H7 (cell line): ENCODE measurements at regions not wholly inside any gene's neighbourhood (a gene's known extent, or its start where the extent isn't known, plus 50 kb on each side); places are given as distances from the start of the nearest gene placed in this dataset.

Experiments used
- DNase-seq: peaks from one replicate; pipeline ENCODE4 v3.0.0; 2012
- H3K27me3 ChIP-seq: 2 replicates; pipeline ENCODE4 v1.6.0; 2011; ENCODE audit warnings: mild to moderate bottlenecking, low read length; ENCODE audit not compliant: control insufficient read depth, insufficient read depth
- H3K36me3 ChIP-seq: replicated peaks from 2 replicates; pipeline ENCODE4 v1.5.1; 2011; ENCODE audit warnings: low read length; ENCODE audit not compliant: control insufficient read depth, insufficient read depth
- H3K4me3 ChIP-seq: 2 replicates; pipeline ENCODE4 v1.5.1; 2011; ENCODE audit warnings: low read depth, mild to moderate bottlenecking, control low read depth, low read length, moderate library complexity; ENCODE audit not compliant: insufficient read depth

DNA sequence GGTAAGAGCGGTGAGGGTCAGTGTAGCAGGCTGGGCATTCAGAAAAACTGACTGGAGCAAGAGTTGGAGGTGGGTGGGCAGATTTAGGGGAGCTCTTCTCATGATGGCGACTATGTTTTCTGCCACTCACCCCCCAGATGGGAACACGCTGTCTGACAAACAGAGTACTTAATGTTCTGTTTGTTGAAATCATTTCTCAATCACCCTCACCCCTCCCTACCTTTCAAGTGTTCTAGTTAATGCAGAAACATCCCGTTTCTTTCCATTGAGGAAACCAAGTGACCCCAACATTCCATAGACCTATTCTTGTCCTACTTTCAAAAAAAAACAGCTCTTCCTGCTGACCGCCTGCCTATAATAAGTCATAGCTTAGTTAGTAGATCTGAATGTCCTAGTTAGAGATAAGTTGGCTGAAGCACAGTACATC lies 132.5 kb upstream of the NEDD9 start:
- DNase-seq: no peak
- Histone ChIP-seq H3K4me3 (no peak overlapping the region), H3K36me3 (no peaks in the 10 kb centered on the region), H3K27me3 (no peaks in the 10 kb centered on the region)

DNA sequence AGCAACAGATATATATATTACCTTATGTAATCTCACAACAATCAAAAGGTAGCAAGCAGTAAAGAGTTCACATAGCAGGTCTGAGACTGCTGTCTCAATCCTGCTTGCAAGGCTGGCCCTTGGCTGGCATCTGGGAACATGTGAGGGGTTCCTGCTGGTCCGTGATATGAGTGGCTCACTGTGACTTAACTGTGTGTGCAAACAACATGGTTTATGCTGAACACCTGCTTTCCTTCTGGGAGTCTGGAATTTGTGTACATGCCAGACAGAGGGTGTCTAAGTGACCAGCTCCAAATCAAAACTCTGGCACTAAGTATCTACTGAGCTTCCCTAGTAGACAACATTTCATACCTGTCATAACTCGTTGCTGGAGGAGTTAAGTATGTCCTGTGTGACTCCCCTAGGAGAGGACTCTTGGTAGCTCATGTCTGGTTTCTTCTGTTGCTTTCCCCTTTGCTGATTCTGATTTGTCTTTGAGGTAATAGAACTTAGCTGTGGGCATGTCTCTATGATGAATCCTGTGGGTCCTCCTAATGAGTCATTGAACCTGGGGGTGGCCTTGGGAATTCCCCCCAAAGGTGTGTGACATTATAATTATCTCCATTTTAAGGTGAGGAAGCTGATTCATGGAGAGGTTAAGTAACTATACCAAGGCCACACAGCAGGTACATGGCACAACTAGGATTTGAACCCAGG lies 131.6 kb upstream of the NEDD9 start:
- Histone ChIP-seq H3K27me3 (no peaks in the 10 kb centered on the region), H3K4me3 (no peak overlapping the region), H3K36me3 (no peaks in the 10 kb centered on the region)
- DNase-seq: no peak

DNA sequence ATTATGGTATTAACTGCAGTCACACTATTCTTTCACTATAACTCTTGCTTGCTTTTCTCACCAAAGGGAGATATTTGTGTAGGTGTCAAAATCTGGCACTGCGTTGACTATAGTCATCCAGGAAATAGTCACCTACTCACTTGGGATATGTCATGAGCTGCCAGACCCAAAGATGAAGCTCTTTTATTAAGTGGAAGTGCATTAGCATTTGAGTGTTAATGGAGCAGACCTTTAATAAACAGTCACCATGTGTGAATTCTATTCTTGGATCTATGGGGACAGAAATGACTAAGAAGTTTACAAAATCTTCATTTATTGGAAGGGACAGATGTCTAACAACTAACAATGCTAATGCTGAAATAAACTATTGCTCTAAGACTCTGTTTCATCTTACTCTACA lies 130.1 kb upstream of the NEDD9 start:
- Histone ChIP-seq H3K27me3 (no peaks in the 10 kb centered on the region), H3K4me3 (no peak overlapping the region), H3K36me3 (no peaks in the 10 kb centered on the region)
- DNase-seq: no peak

DNA sequence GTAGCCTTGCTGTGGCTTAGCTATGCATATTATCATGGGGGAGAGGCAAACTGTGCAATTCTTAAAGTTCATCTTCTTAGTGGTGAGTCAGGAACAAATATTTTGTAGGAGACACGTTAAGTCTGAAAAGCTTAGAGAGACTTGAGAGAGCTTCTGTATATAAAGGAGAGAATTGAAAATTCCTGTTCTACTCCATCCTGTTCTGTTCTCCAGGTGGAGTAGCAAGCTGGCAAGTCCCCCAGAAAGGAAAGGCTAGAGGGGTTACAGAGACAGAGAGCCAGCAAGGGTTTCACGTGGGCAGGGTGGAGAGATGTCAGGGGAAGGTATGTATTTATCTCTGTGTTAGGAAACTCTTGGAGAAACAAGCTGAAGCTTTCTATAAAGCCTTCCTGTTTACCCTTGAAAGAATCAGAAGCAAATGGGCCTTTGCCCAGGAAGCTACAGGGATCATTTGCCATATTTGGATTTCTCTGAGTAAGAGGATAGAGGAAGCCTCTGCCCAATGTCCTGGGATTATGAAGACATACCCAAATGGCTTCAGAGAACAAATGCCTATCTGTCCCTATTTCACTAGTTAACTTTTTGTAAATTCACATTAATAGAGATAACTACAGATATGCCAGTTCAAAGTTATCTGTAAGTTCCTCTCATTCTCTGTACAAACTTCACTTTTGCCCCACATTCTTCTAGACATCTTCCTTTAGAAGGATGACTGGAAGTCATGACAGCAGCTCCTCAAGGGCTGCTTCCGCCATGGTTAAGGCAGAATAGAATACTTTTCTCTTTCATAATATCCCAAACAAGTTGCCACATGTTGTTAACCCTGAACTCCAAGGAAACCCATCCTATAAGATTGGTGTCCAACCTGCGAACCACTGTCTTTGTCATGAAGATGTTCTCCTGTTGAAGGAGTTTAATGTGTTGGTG lies 126.7 kb upstream of the NEDD9 start:
- DNase-seq: no peak
- Histone ChIP-seq H3K27me3 (no peaks in the 10 kb centered on the region), H3K4me3 (no peak overlapping the region), H3K36me3 (no peaks in the 10 kb centered on the region)

DNA sequence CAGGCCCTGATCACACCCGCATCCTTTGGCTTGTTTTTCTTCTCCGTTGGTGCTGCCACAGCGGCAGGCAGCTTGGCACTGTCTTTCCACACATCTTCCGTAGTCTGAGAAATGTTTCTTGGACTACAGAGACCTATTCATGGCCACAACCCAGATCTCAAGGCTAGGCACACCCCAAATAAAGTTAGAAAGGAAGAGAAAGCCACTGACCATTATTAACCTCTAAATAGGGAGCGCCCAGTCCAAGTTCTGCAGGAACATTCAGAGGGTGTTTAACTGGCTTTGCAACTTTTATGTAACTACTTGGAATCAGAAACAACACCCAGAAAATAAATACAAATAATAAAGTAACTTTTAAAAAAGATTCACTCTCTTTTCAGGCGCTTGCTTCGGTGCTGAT lies 124.8 kb upstream of the NEDD9 start:
- Histone ChIP-seq H3K36me3 (no peaks in the 10 kb centered on the region), H3K4me3 (no peak overlapping the region), H3K27me3 (no peaks in the 10 kb centered on the region)
- DNase-seq: no peak

DNA sequence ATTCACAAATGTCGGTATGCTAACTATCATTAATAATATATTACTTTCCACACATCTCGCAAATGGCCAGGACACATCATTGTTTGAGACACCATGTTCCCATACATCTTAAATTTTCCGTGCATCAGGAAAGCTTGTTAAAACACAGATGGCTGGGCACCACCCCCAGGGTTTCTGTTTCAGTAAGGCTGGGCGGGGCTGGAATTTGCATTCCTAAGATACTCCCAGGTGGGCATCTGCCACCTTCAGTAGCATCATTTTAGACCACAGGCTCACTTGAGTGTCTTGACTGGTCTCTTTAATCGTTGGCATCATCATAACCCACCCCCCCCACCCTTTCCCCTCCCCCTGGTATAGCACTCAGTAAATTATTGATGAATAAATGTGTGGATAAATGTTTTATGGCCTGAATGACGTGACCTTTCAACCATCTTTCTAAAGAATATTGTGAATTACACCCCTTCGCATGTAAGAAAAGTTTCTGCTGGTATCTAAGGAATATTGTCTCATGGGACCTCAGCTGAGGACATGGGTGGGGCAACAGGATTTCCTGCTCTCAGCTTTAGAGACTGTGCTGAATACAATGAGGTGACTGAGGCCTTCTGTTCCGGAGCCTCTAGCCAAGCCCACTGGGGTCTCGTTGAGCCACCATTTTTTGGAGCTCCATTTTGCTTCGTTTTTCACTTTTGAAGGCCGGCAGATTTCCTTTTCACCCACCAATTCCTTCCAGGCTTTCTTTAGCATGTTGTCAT lies 124.1 kb upstream of the NEDD9 start:
- DNase-seq: no peak
- Histone ChIP-seq H3K36me3 (no peaks in the 10 kb centered on the region), H3K4me3 (no peak overlapping the region), H3K27me3 (no peaks in the 10 kb centered on the region)

DNA sequence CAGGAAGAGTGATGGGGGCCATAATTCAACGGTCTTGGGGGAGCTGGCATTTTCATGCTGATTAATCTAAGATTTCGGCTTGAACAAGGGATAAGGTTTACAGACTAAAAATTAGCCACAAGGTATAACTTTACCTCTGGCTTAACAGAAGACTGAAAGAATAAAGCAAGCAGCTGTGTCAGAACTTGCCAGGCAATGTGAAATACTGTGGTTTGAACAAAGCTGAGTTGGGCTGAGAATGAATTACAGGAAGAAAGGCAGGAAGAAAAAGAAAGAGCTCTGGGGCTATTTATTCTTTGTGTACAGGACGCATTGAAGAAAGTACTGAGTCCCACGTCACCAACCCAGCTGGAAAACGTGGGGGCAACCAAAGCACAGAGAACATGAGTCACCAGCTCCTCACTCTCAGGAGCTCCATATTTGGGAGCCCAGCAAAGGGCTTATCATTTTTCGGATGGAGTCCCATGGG lies 121.5 kb upstream of the NEDD9 start:
- no peaks in the 10 kb centered on the region for H3K36me3 ChIP-seq
- H3K4me3 ChIP-seq: no peak overlapping the region
- no peak for DNase-seq
- no peaks in the 10 kb centered on the region for H3K27me3 ChIP-seq

DNA sequence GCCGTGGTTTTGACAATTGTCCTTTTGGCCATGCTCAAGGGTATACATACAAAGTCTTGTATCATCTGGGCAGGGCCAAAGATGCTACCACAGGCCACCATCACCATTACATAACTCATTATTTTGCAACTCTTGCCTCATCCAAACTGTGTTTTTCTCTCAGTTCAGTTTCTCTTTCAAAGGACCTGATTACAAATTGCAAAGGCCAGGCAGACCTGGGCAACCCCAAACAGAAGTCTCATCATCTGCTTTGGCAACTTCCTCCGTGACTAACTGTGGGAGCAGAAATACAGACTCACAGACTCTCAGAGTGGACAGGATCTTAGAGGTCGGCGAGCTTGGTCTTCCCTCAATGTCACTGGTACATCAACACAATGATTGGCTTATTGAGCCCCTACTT lies 117.8 kb upstream of the NEDD9 start:
- no peak overlapping the region for H3K4me3 ChIP-seq
- no peak for DNase-seq
- peaks cover under 1% of the 10 kb centered on the region; the same call in 1 of the 2 replicates for H3K27me3 ChIP-seq
- H3K36me3 ChIP-seq: no peaks in the 10 kb centered on the region

DNA sequence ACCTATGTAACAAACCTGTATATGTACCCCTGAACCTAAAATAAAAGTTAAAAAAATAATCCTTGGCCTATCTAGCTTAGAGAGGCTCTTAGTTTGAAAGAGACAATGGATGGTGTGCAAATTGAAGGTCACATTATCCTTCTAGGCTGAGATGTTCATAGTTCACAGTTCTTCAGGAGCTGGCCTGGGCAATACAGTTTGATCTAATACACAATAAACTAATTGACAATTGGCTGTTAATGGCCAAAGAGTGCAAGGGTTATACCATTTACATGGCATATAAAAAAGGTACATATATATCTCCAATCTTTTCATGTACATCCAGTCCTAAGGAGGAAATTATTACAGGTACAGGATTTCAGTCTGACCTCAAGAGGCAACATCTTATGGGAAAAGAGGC lies 117.4 kb upstream of the NEDD9 start:
- Histone ChIP-seq H3K27me3 (peaks cover 1% of the 10 kb centered on the region; the same call in 1 of the 2 replicates), H3K4me3 (no peak overlapping the region), H3K36me3 (no peaks in the 10 kb centered on the region)
- no peak for DNase-seq

DNA sequence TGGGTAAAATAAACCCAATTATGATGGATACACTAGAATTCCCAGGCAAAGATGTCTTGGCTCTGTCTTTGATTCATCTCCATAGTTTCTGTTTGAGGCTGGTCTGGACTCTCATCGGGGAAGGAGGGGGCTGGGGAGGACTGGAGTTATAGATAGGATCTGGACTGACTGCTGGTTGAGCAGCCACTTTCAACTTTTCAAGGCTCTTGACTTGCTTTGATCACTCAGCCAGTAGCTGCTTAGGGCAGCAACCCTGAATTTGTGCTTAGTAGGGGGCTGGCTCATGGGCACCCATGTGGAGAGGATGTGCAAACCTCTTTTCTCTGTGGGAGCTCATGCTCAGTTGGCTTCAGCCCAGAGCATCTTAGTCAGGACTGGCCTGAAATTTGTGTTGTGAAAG lies 114.0 kb upstream of the NEDD9 start:
- peaks cover 1% of the 10 kb centered on the region; the same call in 1 of the 2 replicates for H3K27me3 ChIP-seq
- H3K36me3 ChIP-seq: no peaks in the 10 kb centered on the region
- H3K4me3 ChIP-seq: no peak overlapping the region
- DNase-seq: no peak

DNA sequence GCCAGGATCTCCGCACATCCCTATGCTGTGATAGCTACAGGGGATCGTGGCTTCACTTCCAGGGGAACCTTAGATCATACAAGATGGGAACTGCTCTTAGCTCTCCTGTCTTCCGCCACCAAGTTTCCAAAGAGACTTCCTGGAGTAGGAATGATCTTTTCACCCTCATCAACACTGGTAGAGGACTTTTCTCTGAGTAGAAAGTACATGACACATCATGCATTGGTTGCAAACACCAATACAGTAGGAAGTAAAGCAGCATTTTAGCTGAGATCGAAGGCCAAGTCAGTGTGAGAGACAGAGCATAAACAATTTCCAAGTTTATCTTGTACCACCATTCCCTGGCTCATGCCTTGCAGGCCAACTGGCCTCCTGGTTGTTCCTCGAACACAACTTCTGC lies 113.1 kb upstream of the NEDD9 start:
- DNase-seq: no peak
- peaks cover 1% of the 10 kb centered on the region; the same call in 1 of the 2 replicates for H3K27me3 ChIP-seq
- H3K36me3 ChIP-seq: no peaks in the 10 kb centered on the region
- no peak overlapping the region for H3K4me3 ChIP-seq

DNA sequence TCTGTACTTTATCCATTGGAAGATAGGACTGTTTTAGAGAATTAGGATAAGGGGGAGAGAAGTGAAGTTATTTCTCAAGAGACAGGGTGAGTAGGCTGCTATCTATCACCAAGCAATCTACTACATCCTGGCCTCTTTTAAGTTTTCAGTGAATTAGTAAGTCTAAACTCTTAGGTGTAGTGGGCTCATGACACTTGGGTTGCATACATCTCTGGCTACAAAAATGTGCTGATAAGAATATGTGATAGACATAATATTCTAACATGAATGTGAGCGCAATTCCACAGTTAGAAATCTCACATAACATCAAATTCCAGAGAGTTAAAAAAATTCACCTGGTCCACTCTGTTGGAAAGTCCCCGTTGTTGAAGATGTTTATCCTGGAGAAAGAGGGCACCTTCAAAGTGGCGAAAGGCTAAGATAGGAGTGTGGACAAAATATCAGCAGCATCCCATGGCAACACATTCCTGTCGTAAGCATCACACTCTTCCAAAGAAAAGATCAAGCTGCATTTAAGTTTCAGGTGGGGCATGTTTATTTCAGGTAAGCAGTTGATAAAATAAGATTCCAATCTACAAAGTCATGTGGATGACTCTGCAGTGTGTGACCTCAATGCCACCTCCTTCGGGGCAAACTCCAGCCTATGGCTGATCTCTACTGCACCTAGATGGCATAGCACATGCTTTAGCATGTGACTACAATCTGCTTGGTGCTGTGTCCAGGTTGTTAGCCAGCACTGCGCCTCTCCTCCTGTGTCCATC lies 111.7 kb upstream of the NEDD9 start:
- Histone ChIP-seq H3K4me3 (no peak overlapping the region), H3K36me3 (no peaks in the 10 kb centered on the region)
- DNase-seq: no peak

DNA sequence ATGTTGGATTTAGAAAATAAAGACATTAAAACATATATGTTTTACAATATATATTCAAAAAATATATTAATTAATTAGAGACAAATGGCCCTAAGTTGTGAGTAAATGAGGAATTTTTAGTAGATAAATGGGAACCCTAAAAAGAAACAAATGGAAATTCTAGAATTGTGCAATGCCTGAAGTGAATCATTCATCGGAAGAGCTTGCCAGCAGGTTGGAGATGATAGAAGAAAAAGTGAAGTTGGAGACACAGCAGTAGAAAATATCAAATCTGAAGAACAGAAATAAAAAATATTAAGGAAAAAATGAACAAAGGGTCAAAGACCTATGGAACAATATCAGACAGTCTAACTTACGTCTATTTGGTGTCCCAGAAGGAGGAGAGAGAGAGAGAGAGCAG lies 109.4 kb upstream of the NEDD9 start:
- H3K27me3 ChIP-seq: peaks cover 1% of the 10 kb centered on the region; the same call in 1 of the 2 replicates
- H3K36me3 ChIP-seq: no peaks in the 10 kb centered on the region
- no peak for DNase-seq

More for the DNA sequence above, 111.7 kb upstream of the NEDD9 start:
- H3K27me3 ChIP-seq: peaks cover 1% of the 10 kb centered on the region; the same call in 1 of the 2 replicates

DNA sequence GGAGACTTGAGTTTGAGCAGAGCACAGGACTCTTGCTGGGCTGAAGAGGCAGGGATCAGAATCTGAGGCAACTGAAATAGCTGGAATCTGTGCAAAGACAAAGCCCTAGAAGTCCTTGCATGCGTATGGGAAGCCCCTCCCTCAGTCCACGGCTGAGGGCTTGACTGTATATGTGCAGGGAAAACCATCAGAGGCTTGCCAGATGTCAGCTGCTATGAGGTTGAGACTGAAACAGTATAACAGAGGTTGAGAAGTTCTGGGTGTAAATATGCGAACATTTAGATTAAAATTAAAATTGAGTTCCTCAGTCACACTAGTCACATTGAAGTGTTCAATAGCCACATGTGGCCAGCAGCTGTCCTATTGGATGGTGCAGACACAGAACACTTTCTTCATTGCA lies 108.8 kb upstream of the NEDD9 start:
- Histone ChIP-seq H3K27me3 (peaks cover 1% of the 10 kb centered on the region; the same call in 1 of the 2 replicates), H3K4me3 (no peak overlapping the region), H3K36me3 (no peaks in the 10 kb centered on the region)
- no peak for DNase-seq

More for the DNA sequence above, 109.4 kb upstream of the NEDD9 start:
- no peak overlapping the region for H3K4me3 ChIP-seq
